SK-N-MC (cell line): ENCODE measurements at regions not wholly inside any gene's neighbourhood (a gene's known extent, or its start where the extent isn't known, plus 50 kb on each side); places are given as distances from the start of the nearest gene placed in this dataset.

Source experiments
- EZH2 ChIP-seq: fragments of 200-600 bp; sonication (generic); IDR thresholded peaks from one replicate; pipeline ENCODE4 v1.6.1; 2017; ENCODE audit warnings: antibody characterized with exemption
- POLR2AphosphoS5 ChIP-seq: IDR thresholded peaks from 2 replicates; pipeline ENCODE4 v1.6.1; 2012; ENCODE audit warnings: mild to moderate bottlenecking, low read depth, low read length, borderline replicate concordance

DNA sequence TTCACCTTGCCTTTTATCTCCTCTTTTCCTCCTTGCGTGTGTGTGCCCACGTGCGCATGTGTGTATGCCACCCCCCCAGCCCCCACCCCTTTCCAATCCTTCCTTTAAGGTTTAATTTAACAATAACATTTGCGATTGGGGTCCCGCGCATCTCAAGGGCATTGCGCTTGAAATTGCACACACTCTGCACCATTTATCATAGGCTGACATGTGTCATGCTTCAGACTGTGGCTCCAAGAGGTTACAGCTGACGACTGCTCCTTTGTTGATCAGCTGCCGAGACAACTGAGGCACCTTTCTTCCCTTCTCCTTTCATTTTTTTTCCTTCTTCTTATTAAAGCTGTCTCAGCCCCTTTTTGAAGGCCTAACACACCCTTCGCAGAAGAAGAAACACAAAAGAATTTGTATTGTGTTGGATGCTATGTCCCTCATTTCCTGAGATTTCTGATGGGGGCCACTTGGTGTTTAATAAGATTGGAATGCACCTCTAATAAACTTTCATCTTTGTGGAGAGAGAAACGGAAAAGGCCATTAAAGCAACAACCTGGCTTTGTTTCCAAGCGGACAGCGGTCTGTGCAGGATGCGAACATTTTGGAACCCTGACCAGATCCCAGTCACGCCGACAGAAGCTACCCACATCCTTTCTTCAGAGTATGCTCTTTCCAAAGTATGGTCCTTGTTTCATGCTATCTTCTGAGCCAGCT is 470.1 kb downstream of the MCTP2 start:
- TF ChIP-seq POLR2AphosphoS5 (no peak), EZH2 (no peak)
